GM23338 (cell line): ENCODE measurements at regions not wholly inside any gene's neighbourhood (a gene's known extent, or its start where the extent isn't known, plus 50 kb on each side); places are given as distances from the start of the nearest gene placed in this dataset.

ENCODE experiments used
- CREB1 ChIP-seq: fragments of 250-450 bp; sonication (Bioruptor Pico); IDR thresholded peaks from 2 replicates; pipeline ENCODE4 v1.5.0; 2020; ENCODE audit warnings: low read depth, mild to moderate bottlenecking, moderate library complexity
- EZH2 ChIP-seq: fragments of 200-600 bp; sonication (generic); IDR thresholded peaks from one replicate; pipeline ENCODE4 v1.8.0; 2017; ENCODE audit warnings: antibody characterized with exemption, mild to moderate bottlenecking, low read depth; ENCODE audit not compliant: unreplicated experiment
- EZH2phosphoT487 ChIP-seq: fragments of 200-600 bp; sonication (generic); IDR thresholded peaks from one replicate; pipeline ENCODE4 v1.8.1; 2018; ENCODE audit warnings: antibody characterized with exemption; ENCODE audit not compliant: unreplicated experiment
- JUNB ChIP-seq: IDR thresholded peaks from one replicate; pipeline ENCODE4 v1.6.1; 2016; ENCODE audit warnings: antibody characterized with exemption; ENCODE audit not compliant: unreplicated experiment
- POLR2AphosphoS5 ChIP-seq: IDR thresholded peaks from 2 replicates; pipeline ENCODE4 v1.6.1; 2016; ENCODE audit warnings: antibody characterized with exemption, low read depth
- STAT1 ChIP-seq: IDR thresholded peaks from one replicate; pipeline ENCODE4 v1.6.1; 2016; ENCODE audit warnings: antibody characterized with exemption; ENCODE audit not compliant: unreplicated experiment
- ZNF331 ChIP-seq: fragments of 250-450 bp; sonication (Bioruptor Pico); IDR thresholded peaks from 2 replicates; pipeline ENCODE4 v1.5.0; 2020; ENCODE audit warnings: low read depth, mild to moderate bottlenecking, moderate library complexity
- TF ChIP-seq, protein P1 (sequence below), 2 experiments: fragments of 200-600 bp in 1 of 2; sonication (generic) in 1 of 2; conservative IDR thresholded peaks; 2 replicates each; pipeline versions ENCODE4 v1.5.1 to v1.6.1; 2016 to 2017; ENCODE audit warnings: antibody characterized with exemption in 2 of 2, low read depth in 2 of 2, mild to moderate bottlenecking in 2 of 2, moderate library complexity in 1 of 2
- TF ChIP-seq, protein P2 (sequence below): IDR thresholded peaks from one replicate; pipeline ENCODE4 v1.6.1; 2018; ENCODE audit warnings: antibody characterized with exemption; ENCODE audit not compliant: unreplicated experiment
- TF ChIP-seq, protein P3 (sequence below): IDR thresholded peaks from 2 replicates; pipeline ENCODE4 v1.6.1; 2016; ENCODE audit warnings: antibody characterized with exemption

DNA sequence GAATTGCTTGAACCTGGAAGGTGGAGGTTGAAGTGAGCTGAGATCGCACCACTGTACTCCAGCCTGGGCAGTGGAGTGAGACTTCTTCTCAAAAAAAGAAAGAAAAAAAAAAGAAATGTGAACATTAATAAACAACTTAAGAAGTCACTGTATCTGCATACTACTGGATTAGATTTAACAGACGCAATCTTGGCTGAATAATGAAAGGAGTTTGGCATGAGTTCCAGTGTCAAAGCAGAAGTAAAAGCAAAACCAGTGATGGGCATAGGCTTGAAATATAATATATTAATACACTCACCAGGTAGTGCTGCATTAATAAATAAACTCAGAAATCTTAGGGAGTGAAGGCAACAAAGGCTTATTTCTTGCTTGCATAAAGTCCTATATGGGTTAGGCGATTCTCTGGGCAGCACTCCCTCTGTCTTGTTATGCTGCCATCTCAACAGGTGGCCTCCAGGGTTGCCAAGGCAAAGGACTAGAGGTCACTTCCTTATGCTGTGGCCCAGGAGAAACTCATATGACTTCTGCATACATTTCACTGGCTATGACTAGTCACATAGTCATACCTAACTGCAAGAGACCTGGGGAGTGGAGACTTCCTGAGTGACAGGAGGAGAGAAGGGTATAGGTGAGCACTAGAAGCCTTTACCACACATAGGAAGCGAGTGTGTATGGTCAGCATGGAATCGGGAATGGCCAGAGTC, 296.2 kb upstream of the SPRED2 start:
- TF ChIP-seq, protein P1, sequence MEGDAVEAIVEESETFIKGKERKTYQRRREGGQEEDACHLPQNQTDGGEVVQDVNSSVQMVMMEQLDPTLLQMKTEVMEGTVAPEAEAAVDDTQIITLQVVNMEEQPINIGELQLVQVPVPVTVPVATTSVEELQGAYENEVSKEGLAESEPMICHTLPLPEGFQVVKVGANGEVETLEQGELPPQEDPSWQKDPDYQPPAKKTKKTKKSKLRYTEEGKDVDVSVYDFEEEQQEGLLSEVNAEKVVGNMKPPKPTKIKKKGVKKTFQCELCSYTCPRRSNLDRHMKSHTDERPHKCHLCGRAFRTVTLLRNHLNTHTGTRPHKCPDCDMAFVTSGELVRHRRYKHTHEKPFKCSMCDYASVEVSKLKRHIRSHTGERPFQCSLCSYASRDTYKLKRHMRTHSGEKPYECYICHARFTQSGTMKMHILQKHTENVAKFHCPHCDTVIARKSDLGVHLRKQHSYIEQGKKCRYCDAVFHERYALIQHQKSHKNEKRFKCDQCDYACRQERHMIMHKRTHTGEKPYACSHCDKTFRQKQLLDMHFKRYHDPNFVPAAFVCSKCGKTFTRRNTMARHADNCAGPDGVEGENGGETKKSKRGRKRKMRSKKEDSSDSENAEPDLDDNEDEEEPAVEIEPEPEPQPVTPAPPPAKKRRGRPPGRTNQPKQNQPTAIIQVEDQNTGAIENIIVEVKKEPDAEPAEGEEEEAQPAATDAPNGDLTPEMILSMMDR (conservative IDR thresholded peaks at IDR 0.05; ENCODE audit: low read depth in 2 of 2), result no peak
- no peak for TF ChIP-seq EZH2phosphoT487
- TF ChIP-seq ZNF331 (CRISPR knock-in tag), result no peak
- TF ChIP-seq, protein P2, sequence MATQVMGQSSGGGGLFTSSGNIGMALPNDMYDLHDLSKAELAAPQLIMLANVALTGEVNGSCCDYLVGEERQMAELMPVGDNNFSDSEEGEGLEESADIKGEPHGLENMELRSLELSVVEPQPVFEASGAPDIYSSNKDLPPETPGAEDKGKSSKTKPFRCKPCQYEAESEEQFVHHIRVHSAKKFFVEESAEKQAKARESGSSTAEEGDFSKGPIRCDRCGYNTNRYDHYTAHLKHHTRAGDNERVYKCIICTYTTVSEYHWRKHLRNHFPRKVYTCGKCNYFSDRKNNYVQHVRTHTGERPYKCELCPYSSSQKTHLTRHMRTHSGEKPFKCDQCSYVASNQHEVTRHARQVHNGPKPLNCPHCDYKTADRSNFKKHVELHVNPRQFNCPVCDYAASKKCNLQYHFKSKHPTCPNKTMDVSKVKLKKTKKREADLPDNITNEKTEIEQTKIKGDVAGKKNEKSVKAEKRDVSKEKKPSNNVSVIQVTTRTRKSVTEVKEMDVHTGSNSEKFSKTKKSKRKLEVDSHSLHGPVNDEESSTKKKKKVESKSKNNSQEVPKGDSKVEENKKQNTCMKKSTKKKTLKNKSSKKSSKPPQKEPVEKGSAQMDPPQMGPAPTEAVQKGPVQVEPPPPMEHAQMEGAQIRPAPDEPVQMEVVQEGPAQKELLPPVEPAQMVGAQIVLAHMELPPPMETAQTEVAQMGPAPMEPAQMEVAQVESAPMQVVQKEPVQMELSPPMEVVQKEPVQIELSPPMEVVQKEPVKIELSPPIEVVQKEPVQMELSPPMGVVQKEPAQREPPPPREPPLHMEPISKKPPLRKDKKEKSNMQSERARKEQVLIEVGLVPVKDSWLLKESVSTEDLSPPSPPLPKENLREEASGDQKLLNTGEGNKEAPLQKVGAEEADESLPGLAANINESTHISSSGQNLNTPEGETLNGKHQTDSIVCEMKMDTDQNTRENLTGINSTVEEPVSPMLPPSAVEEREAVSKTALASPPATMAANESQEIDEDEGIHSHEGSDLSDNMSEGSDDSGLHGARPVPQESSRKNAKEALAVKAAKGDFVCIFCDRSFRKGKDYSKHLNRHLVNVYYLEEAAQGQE, result no peak
- no peak for TF ChIP-seq EZH2
- TF ChIP-seq POLR2AphosphoS5, result no peak
- no peak for TF ChIP-seq CREB1
- TF ChIP-seq, protein P3, sequence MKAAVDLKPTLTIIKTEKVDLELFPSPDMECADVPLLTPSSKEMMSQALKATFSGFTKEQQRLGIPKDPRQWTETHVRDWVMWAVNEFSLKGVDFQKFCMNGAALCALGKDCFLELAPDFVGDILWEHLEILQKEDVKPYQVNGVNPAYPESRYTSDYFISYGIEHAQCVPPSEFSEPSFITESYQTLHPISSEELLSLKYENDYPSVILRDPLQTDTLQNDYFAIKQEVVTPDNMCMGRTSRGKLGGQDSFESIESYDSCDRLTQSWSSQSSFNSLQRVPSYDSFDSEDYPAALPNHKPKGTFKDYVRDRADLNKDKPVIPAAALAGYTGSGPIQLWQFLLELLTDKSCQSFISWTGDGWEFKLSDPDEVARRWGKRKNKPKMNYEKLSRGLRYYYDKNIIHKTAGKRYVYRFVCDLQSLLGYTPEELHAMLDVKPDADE, result no peak
- TF ChIP-seq JUNB, result no peak
- TF ChIP-seq STAT1, result no peak
